NB4 (cell line): ENCODE measurements at regions not wholly inside any gene's neighbourhood (a gene's known extent, or its start where the extent isn't known, plus 50 kb on each side); places are given as distances from the start of the nearest gene placed in this dataset.
A peak's percentile ranks its signal among the peaks of the same experiment; 100 is the strongest.

Source experiments
- DNase-seq: peaks from one replicate; pipeline ENCODE4 v3.0.0; 2010; ENCODE audit warnings: low read depth
- H3K4me3 ChIP-seq: one replicate; pipeline ENCODE4 v1.5.1; 2011; ENCODE audit warnings: mild to moderate bottlenecking, low read depth, low read length, moderate library complexity
- MYC ChIP-seq: IDR thresholded peaks from 2 replicates; pipeline ENCODE4 v1.6.1; 2011; ENCODE audit warnings: low read depth, low read length
- POLR2A ChIP-seq: IDR thresholded peaks from 2 replicates; pipeline ENCODE4 v1.6.1; 2011; ENCODE audit warnings: mild to moderate bottlenecking; ENCODE audit not compliant: insufficient read length; ENCODE audit errors: extremely low read depth
- TF ChIP-seq, protein P1 (sequence below): IDR thresholded peaks from one replicate; pipeline ENCODE4 v1.5.1; 2012; ENCODE audit warnings: low read depth, low read length
- TF ChIP-seq, protein P2 (sequence below): IDR thresholded peaks from 2 replicates; pipeline ENCODE4 v1.6.1; 2011; ENCODE audit warnings: low read depth, low read length

DNA sequence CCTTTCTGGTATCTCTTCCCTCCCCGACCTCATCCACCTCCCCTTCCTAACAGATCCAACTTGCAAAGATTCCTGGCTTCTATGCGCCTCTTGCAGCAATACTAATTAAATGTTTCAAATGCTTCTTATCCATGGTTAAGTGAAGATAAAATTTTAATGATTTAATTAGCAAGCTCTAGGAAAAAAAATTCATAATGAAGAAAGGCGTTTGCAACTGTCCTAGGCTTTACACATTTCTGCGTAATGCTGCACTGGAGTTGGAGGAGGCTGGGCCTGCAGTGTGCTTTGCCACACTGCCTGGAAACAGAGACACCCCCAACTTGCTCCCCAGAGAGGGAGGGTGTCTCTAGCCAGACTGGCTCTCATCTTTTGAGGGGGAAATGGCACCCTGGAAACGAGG, 123.9 kb upstream of the CARD11 start:
- no peak for DNase-seq
- TF ChIP-seq, protein P1, sequence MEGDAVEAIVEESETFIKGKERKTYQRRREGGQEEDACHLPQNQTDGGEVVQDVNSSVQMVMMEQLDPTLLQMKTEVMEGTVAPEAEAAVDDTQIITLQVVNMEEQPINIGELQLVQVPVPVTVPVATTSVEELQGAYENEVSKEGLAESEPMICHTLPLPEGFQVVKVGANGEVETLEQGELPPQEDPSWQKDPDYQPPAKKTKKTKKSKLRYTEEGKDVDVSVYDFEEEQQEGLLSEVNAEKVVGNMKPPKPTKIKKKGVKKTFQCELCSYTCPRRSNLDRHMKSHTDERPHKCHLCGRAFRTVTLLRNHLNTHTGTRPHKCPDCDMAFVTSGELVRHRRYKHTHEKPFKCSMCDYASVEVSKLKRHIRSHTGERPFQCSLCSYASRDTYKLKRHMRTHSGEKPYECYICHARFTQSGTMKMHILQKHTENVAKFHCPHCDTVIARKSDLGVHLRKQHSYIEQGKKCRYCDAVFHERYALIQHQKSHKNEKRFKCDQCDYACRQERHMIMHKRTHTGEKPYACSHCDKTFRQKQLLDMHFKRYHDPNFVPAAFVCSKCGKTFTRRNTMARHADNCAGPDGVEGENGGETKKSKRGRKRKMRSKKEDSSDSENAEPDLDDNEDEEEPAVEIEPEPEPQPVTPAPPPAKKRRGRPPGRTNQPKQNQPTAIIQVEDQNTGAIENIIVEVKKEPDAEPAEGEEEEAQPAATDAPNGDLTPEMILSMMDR = no peak
- TF ChIP-seq, protein P2, sequence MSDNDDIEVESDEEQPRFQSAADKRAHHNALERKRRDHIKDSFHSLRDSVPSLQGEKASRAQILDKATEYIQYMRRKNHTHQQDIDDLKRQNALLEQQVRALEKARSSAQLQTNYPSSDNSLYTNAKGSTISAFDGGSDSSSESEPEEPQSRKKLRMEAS = no peak
- TF ChIP-seq POLR2A (no peak), MYC (no peak)
- no peak overlapping the region for H3K4me3 ChIP-seq

DNA sequence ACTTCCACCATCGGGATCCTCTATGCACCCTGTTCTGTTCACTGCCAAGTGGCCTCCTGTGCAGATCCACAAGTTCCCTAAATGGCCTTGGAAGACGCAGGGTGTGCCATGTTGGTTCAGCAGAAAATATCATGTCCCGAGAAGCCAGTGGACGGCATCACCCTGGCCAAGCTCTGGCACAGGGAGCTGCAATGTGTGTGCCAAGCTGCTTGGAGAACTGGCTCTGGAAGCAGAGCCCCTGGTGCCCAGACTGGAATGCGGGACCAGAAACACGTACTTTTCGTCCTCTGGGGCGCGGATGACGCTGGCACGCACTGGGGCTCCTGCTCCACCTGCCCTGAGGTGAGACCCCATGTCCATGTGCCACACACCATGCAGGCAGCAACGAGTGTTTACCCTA, 124.7 kb upstream of the CARD11 start:
- DNase-seq = no peak
- TF ChIP-seq, protein P2 = no peak
- TF ChIP-seq MYC = no peak
- TF ChIP-seq POLR2A = no peak
- TF ChIP-seq, protein P1 = no peak

DNA sequence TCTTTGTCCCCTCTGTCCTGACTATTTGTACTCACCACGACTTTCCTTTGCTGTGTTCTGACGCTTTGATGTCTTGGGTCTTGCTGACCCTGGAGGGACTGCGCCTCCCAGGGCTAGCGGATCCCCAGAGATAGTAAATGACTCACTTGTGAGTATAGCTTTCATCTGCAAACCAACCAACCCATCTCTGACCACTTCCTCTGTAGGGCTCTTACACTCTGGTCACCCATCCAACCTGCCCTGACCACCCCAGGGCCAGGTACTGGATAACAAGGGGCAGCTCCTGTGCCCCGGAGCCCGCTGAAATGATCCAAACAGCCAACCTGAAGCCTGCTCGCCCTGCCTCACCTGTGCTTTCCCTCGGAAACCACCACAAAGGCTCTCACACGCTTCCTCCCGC, 125.2 kb upstream of the CARD11 start:
- DNase-seq = peak; percentile 37
- H3K4me3 ChIP-seq = no peak overlapping the region
- TF ChIP-seq, protein P2 = no peak
- TF ChIP-seq POLR2A (no peak), MYC (no peak)
- TF ChIP-seq, protein P1 = no peak

More for the DNA sequence above, 124.7 kb upstream of the CARD11 start:
- no peak overlapping the region for H3K4me3 ChIP-seq

DNA sequence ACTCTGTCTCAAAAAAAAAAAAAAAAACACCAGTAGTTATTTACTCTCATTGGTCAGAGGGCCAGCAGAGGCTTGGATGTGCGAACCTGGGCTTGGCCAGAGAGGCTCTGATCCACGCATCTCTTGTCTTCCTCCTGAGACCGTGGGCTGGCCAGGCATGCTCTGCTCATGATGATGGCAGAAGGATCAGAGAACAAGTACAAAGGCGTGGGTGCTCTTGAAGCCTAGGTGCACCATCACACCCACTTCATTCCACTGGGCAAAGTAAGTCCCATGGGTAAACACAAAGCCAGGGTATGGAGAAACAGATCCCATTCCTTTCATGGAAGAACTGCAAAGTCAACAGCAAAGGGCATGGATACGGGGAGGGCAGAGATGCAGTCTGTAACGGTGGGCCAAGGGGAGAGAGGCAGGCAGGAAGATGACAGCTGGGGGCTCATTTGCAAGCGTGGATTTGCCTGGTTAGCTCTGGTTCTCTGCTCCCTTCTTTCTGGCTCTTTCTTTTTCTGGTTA, 128.2 kb upstream of the SDK1 start:
- H3K4me3 ChIP-seq = no peak overlapping the region
- TF ChIP-seq, protein P1 = no peak
- TF ChIP-seq, protein P2 = no peak
- TF ChIP-seq MYC = no peak
- no peak for TF ChIP-seq POLR2A
- DNase-seq = no peak

DNA sequence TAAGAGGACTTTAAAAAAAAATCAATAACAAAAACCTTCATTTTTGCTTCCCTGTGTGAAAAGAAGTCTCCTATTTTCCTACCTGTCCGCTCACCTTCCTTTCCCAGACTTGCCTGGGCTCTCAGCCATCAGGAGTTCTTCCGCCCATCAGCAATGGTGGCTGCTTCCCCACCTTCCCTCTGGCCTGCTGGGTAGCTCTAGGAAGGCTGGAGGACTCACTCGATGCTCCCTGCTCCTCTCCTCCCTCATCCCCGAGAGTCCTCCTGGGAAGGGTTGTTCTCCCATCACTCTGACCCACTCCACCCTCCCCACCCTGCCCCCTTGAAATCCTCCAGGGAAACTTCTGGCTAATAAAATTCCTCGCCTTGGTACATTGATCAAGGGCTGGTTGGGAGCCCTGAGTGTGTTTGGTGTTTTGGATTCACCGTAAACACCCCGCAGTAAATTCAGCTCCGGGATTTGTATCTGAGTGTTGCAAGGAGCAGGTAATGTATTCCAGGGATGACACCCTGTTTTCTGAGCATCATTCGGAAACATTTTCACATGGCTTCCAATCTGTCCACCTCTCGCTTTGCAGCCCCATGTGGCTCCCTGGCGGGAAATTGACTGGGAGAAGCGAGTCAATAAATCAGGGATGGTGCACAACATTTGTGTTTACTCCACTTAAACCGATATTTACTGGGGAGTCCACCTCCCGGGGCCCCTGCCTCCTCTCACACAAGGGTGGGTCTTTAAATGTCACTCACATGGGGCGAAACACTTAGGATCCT, 126.4 kb upstream of the SDK1 start:
- no peak for DNase-seq
- H3K4me3 ChIP-seq = no peak overlapping the region

More for the DNA sequence above, 126.4 kb upstream of the SDK1 start:
- TF ChIP-seq, protein P1 = no peak
- no peak for TF ChIP-seq MYC
- TF ChIP-seq, protein P2 = no peak
- no peak for TF ChIP-seq POLR2A
